ENCODE measurements at regions not wholly inside any gene's neighbourhood (a gene's known extent, or its start where the extent isn't known, plus 50 kb on each side); places are given as distances from the start of the nearest gene placed in this dataset.

GRCh38 chr3:99087277-99087676 is 185.8 kb upstream of the DCBLD2 start:
- no peak for TF ChIP-seq CTCF (IDR thresholded peaks at IDR 0.05)
- no peak for TF ChIP-seq EP300 (IDR thresholded peaks at IDR 0.05)
- no peak for TF ChIP-seq POLR2A (IDR thresholded peaks at IDR 0.05)
- TF ChIP-seq POLR2AphosphoS5 (IDR thresholded peaks at IDR 0.05), result no peak

Data from stomach (tissue), 4 donors.